Esophagus mucosa (tissue), 1 donor: ENCODE measurements at regions not wholly inside any gene's neighbourhood (a gene's known extent, or its start where the extent isn't known, plus 50 kb on each side); places are given as distances from the start of the nearest gene placed in this dataset.
A peak's percentile ranks its signal among the peaks of the same experiment; 100 is the strongest.
"Not testable (repeated sequence)": the region's sequence is repeated elsewhere in the genome, so short reads cannot be mapped to it uniquely, and the experiment has no call there.

Experiments used
- ATAC-seq: fragments of 200-7000 bp; cut with Tn5 transposase; one replicate; pipeline ENCODE4 v1.9.1; 2020
- donor health status: DM: yes; HTN: yes; CAD: no.

DNA sequence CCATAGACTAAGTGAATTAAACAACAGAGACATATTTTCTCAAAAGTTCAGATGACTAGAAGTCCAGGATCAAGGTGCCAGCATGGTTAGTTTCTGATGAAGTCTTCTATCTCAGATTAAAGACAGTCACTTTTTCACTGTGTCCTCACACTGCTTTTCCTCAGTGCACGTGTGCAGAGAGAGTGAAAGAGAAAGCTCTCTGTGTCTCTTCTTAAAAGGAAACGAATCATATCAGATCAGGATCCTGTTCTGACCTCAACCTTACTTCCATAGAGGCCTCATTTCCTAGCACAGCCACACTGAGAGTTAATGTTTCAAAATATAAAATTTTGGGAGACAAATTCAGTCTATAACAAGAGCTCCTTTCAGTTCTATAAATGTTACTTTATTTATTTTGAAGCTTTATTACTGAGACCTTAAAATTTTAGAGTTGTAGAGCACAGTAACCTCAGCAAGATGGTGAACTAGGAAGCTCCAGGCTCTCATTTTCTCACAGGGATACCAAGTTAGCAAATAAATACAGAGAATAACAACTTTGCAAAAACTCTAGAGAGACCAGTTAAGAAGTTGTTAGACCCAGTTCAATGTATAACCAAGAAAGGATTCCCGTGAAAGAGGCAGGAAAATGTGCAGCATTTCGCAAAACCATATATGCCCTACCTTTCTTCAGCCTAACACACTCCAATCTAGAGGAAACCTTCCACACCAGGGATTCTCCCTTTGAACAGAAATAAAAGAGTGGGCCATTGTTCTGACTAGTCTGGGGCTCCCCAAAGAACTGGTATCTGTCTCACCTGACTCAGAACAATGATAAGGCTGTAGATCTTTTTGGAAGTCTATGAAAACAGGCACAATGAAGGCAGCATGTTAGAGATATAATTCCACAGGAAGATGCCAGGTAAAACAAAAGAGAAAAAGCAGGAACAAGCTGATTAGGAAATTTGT is 372.2 kb downstream of the MRPL39 start:
- no peak for ATAC-seq

DNA sequence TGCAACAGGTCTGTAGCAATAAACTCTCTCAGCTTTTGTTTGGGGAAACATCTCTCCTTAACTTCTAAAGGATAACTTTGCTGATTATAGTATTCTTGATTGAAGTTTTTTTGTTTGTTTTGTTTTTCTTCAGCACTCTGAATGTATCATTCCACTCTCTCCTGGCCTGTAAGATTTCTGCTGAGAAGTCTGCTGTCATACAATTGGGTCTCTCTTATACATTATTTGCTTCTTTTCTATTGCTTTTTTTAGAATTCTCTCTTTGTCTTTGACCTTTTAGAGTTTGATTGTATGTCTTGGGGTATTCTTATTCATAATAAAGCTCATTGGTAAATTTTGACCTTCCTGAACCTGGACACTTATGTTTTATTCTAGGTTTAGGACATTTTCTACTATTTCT is 386.3 kb downstream of the MRPL39 start:
- ATAC-seq = no peak

DNA sequence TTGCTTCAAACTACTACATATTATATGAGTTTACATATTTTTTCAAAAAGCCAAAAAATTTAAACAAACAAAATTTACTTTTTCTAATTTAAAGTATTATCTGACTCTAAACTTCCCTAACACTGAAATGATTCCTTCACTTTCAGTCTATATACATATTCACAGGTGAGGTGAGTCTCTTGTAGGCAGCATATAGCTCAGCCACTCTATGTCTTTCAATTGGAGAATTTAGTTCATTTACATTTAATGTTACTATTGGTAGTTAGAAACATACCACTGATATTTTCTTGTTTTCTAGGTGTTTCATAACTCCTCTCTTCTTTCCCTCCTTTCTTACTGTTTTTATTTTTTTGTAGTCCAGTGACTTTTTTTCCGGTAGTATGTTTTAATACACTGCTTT is 387.1 kb downstream of the MRPL39 start:
- ATAC-seq = no peak

DNA sequence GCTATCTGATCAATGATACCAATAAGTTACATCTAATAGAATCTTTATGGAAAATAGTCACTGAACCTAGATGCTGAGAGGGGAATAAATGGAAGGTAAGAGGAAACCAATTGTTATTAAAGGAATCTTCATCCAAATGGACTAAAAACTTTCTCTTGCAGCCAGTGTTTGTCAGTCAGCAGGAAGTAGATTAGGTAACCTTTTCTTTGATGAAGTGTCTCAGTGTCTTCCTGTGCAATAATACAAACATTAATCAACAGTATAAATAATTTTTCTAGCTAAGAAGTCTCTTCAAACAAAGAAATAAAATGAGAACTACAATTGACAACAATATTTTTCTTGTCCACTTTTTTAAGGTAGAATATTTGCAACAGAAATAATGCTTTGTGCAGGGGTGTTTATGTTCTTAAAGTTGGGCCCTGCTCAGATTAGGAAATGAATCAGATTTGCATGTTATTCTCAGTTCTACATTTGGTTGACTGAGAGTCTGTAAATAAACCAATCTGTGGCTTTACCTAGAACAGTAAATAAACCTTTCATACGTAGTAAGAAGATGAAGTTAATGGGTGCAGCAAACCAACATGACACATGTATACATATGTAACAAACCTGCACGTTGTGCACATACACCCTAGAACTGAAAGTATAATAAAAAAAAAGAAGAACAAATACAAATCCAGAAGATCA is 391.4 kb downstream of the MRPL39 start:
- ATAC-seq = peak; percentile 36

DNA sequence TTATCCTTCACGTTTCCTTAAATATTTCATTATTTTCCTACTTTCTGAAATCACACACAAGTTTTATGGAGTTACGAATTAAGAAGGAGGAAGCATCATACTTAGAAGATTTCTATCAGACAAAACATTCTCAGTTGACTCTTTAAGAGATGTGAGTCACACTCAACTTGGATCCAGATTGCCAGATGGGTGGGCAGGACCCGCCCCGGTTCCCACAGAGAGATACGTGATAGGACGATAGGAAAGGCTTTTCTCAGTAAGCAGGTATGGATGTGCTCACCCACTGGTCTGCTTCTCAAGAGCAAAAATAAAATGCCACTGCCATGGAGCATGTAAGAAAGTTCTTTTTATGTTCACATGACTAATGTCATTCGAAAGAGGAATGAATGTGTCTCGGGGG is 392.6 kb downstream of the MRPL39 start:
- ATAC-seq = no peak

DNA sequence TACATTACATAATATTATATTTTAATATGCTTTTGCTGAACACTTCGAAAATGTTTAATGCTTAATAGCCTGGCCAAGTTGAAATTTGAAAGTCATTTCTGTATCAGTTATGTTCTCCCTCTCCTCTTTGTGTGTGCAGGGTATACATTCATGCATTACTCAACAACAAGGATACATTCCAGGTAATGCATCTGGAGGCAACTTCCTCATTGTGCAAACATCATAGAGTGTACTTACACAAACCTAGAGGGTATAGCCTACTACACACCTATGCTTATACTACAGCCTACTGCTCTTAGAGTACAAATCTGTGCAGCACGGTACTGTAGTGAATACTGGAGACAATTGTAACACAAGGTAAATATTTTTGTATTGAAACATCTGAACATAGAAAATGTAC is 407.3 kb downstream of the MRPL39 start:
- no peak for ATAC-seq

DNA sequence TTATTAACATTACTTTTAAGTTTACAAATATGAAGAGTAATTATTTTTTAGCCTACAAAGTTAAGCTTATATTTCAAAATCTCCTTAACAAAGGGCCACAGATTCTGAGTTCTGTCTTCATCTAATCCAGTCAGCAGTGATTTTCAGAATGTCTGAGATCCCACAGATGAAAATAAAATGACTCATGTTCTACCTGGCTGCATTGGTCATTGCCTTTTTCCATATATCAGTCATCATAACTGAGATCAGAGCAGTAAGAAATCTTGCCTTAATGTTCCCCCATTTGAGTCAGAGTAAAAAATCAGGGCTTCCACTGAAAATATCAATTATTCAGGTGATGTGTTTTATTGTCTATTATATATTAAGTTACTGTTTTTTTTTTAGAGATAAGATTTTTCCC is 416.1 kb downstream of the MRPL39 start:
- ATAC-seq = no peak

DNA sequence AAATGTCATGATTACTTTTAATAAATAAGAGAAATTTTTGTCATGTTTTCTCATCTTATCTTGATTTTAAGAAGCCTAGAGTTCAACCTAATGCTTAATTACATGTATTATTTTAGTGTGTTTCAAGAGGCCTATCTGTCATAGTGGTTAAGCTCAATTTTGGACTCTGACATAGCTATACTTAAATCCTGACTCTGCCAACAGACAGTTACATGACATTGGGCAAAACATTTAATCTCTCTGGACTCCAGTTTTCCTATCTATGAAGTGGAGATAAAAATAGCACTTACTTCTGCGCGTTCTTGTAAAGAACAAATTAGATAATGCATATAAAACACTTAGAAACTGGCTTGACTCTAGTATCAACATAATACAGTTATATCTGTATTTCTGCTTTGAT is 417.8 kb downstream of the MRPL39 start:
- no peak for ATAC-seq

DNA sequence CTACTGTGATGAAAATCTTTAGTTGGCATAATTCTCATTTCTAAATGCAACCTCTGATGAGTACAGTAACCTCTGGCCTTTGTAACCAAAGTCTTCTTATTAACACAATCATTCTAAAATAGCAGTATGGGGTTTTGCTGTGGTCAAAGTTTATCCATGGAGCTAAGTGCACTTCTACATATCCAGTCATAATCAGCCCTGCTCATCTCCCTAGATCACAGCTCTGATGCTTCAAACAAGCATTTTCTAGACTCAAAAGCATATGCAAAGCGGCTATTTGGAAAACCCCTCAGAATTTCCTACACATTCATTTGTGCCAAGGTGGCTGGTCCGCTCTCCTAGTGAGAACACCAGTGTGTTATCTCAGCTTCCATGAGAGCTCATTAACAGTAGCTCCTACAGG is 418.6 kb downstream of the MRPL39 start:
- ATAC-seq = no peak

DNA sequence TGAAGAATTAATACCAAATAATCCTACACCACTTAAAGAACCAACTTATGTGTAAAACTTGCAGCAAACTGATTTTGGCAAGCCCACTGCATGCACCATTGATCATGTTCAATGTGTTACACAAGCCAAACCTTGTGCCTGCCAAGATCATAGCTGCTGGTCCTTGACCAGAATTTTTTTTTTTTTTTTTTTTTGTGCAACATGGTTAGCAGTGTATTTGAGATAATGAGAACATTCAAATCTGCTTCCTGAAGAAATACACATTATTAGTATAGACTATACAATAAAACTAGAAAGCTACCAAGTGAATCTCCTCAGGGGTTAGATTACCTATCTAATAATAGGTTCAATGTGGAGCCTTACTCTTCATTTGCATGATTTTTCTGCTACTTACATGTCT is 421.0 kb downstream of the MRPL39 start:
- ATAC-seq = peak; percentile 59

DNA sequence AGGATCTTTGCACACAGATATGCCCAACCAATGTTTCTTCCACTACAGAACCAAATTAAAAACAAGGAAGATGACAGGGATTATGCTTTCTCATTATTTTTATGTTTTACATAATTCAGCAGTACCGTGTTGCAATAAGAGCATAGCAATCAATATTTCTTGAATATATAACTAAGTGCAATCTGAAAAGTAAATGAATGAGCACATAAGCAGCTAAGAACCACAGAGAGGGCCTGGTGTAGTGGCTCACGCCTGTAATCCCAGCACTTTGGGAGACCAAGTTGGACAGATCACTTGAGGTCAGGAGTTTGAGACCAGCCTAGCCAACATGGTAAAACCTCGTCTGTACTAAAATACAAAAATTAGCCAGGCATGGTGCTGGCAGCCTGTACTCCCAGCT is 423.7 kb downstream of the MRPL39 start:
- ATAC-seq = no peak

DNA sequence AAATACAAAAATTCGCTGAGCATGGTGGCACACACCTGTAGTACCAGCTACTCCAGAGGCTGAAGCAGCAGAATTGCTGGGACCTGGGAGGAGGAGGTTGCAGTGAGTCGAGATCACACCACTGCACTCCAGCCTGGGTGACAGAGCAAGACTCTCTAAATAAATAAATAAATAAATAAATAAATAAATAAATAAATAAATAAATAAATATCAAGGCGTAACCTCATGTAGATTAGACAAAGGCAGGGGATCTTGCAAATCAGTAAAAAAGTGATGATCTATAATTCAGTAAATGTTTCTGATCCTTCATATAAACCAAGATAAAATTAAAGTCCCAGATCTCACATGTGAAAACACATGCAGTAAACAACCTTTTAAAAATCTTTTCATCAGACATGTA is 425.6 kb downstream of the MRPL39 start:
- not testable (repeated sequence) for ATAC-seq

DNA sequence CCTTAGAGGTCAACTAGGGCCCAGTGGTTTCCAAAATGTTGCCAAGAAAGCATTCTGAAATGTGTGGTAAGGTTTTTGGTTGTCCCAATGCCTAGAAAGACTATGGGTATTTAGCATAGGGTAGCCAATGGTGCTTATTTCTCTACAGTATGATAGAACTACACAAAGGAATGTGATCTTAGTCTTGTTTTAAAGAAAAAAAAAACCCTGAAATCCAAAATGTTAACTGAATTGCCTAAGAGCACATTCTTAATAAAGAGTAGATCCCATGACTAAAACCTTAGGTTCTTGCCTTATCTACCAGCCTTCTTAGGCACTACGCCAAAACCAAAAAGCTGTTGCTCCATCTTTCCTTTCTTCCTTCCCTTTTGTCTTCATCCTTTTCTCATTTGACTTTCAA is 428.2 kb downstream of the MRPL39 start:
- ATAC-seq = no peak

DNA sequence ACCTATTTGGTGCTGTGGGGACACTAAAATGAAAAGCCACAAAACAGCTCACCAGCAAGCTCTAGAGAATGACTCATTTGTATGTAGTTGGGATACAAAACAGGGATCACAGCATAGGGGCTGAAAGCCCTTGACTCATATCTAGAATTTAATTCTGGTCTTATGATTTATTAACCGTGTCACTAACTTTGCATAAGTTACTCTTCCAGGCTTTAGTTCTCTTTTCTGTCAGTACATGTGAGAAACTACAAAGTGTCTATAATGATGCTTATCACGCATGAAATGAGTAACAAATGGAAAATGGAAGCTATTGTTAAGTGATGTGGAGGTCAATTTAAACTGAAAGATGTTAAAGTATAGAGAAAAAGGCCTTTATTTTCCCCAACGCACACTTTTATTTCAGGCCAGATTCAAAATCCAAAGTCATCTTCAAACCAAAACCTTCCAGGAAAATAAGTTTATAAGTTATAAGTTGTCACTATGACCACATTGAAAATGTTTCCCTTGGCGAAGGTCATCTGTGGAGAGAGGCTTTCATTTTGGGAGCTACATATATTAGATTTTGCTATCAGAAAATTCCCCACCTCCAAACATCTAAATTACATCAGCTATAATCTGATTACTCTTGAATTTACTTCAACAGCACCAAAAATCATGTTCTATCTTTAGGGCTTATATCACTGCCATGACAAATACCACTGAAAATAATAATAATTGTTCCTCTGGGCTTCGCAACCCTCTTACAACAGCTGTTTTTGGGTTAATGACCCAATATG is 430.5 kb downstream of the MRPL39 start:
- ATAC-seq = peak; percentile 53

DNA sequence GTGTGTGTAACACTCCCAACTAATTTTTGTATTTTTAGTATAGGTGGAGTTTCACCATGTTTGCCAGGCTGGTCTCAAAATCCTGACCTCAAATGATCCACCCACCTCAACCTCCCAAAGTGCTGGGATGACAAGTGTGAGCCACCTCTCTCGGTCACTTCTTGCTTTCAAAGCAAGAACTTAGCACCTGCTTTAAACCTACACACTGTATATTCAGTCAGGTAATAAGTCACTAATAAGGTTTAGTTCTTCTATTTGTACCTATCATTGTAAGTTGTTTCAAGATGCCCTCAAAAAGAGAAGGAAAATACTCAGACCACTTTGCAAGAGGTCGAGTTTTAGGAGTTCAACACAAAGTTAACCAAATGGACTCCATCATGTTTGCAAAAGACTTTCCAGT is 431.3 kb downstream of the MRPL39 start:
- ATAC-seq = no peak

DNA sequence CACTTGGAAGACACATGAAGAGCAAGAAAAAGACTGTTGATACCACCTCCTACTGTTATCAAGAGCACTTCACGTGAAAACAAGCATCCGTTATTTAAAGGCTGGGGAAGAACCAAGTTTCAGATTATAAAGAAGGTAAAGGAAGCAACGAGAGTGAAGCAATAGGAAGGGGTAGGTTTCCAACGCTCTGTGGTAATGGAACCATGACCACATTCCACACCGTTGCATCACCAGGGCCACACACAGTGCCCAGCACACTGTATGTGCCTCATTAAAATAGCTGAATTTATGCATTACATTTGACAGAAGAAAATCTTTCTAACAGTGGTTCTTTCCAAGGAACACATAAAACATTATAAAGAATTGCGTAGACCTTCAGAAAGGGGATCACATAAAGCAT is 435.8 kb downstream of the MRPL39 start:
- ATAC-seq = peak; percentile 84

DNA sequence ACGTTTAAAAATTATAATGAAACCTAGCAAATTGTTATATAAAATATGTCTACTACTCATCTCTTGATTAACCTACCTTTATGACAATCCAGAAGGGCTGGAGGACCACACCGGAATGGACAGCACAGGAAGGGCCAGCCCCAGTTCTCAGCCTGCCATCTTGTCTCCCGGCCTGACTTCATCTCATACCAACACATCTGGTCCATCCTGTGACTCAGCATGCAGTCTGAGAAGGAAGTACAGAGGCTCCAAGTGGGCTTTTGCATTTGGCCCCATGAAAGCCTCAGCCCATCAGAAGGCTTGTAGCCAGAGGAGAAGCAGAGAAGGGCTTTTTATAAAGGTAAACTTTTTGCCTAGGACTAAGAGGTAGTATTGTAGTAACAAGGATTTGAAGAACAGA is 436.6 kb downstream of the MRPL39 start:
- no peak for ATAC-seq

DNA sequence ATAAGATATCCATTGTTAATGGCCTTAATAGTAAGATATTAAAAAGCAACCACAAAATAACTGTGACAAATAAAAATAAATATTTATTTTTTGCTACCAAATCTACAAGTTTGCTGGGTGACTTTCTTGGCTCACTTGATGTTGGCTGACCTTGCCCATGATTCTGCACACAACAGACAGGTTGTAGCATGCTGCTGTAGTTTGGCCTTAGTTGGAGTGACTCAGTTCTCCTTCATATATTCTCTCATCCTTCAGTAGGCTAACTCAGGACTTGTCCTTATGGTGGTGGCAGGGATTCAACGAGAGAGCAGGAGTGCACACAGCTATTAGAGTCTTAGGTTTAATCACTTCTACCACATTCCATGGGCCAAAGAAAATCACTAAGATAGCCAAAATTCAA is 437.9 kb downstream of the MRPL39 start:
- peak; percentile 67 for ATAC-seq

DNA sequence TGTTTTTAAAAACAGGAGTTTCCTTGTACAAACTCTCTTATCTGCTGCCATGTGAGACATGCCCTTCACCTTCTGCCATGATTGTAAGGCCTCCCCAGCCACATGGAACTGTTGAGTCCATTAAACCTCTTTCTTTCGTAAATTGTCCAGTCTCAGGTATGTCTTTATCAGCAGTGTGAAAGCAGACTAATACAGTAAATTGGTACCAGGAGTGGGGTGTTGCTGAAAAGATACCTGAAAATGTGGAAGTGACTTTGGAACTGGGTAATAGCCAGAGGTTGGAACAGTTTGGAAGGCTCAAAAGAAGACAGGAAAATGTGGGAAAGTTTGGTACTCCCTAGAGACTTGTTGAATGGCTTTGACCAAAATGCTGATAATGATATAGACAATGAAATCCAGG is 440.4 kb downstream of the MRPL39 start:
- not testable (repeated sequence) for ATAC-seq

DNA sequence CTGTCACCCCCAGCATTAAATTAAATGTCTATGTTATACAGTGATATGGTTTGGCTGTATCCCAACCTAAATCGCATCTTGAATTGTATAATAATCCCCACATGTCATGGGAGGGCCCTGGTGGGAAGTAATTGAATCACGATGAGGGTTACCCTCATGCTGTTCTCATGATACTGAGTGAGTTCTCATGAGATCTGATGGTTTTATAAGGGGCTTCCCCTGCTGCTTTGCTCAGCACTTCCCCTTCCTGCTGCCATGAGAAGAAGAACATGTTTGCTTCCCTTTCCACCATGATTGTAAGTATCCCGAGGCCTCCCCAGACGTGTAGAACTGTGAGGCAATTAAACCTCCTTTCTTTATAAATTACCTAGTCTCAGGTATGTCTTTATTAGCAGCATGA is 445.7 kb downstream of the MRPL39 start:
- no peak for ATAC-seq

DNA sequence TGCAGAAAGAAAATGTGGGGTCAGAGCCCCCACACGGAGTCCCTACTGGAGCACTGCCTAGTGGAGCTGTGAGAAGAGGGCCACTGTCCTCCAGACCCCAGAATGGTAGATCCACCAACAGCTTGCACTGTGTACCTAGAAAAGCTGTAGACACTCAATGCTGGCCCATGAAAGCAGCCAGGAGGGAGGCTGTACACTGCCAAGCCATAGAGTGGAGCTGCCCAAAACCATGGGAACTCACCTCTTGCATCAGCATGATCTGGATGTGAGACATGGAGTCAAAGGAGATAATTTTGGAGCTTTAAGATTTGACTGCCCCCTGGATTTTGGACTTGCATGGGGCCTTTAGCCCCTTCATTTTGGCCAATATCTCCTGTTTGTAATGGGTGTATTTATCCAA is 452.3 kb downstream of the MRPL39 start:
- ATAC-seq = not testable (repeated sequence)

DNA sequence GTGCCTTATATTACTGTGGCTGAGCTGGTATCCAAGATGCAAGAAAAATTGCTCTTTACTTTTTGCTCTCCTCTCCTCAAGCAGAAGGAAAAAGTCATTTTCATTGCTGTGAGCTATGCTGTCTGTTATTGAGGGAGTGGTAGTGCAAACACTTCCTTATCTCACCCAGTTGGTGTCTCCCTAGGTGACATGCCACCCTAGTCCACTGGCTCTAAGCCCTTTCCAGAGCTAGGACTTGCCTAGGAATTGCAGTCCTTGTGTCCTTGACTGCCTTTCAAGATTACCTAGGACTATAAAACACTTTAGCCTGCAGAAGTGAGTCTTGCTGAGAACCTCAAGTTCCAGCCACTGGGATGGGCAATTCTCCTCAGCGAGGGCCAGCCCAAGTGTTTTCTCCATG is 458.3 kb downstream of the MRPL39 start:
- no peak for ATAC-seq

DNA sequence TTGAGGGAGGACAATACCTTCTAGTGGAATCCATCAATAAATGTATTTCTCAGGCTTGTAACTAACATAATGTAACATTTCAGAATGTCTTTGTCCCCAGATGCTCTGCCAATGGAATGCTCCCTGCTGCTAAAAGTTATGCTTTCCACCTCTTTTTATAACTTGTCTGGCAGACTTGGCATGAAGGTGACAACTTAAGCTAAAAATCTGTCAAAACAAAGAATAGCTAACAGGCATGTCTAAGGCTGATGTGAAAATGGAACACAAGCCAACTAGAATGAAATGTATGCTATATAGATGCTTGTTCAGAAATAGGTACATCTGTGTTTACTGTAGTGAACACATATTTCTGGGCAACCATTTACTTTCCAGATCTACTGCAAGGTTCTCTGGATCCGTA is 467.9 kb downstream of the MRPL39 start:
- no peak for ATAC-seq
